Nephron progenitor cell (in vitro differentiated cells): ENCODE measurements at regions not wholly inside any gene's neighbourhood (a gene's known extent, or its start where the extent isn't known, plus 50 kb on each side); places are given as distances from the start of the nearest gene placed in this dataset.

Experiments
- DNase-seq: peaks from one replicate; pipeline ENCODE4 v3.0.0; 2021
- H3K27ac Mint-ChIP-seq: 2 replicates; pipeline ENCODE4 v1.8.0; 2021; ENCODE audit warnings: mild to moderate bottlenecking, moderate library complexity, mixed read lengths
- H3K27me3 Mint-ChIP-seq: 2 replicates; pipeline ENCODE4 v1.8.0; 2021; ENCODE audit warnings: mild to moderate bottlenecking, low read depth, mixed read lengths; ENCODE audit not compliant: poor library complexity
- H3K36me3 Mint-ChIP-seq: 2 replicates; pipeline ENCODE4 v1.8.0; 2021; ENCODE audit warnings: low read depth, mixed read lengths
- H3K4me1 Mint-ChIP-seq: 2 replicates; pipeline ENCODE4 v1.8.0; 2021; ENCODE audit warnings: mixed read lengths
- H3K4me3 Mint-ChIP-seq: 2 replicates; pipeline ENCODE4 v1.8.0; 2021; ENCODE audit warnings: mild to moderate bottlenecking, moderate library complexity, mixed read lengths
- H3K9me3 Mint-ChIP-seq: 2 replicates; pipeline ENCODE4 v1.8.0; 2021; ENCODE audit warnings: mild to moderate bottlenecking, moderate library complexity, mixed read lengths
- CTCF ChIP-seq: fragments of 200-600 bp; sonication (generic); IDR thresholded peaks from 2 replicates; pipeline ENCODE4 v1.5.0; 2021; ENCODE audit warnings: antibody characterized with exemption

- DNase-seq: no peak
These were observed 116.4 kb downstream of the PDCL3 start for GRCh38 chr2:100679211-100679610.

DNA sequence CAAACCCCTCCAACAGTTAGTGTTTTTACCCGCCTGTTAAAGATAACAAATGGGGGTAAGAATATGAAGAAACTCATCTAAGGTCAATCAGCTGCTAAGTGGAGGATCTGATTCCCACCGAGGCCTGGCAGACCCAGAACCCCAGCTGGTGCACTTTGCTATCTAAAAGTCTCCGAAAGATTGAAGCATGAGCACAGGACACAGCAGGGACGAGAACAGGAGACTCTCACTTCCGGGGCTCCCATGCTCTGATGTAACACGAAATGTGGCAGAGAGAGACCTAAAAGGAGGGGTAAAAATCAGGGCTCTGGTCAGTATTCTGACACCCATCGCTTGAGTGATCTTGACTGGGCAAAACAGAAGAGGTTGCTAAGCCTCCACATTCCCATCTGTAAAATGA lies 119.7 kb downstream of the PDCL3 start:
- H3K4me1 Mint-ChIP-seq: no peaks in the 10 kb centered on the region
- H3K9me3 Mint-ChIP-seq: peaks cover 46% of the 10 kb centered on the region
- H3K36me3 Mint-ChIP-seq: no peaks in the 10 kb centered on the region
- no peak for DNase-seq
- no peak overlapping the region for H3K27ac Mint-ChIP-seq
- TF ChIP-seq CTCF: no peak
- no peak overlapping the region for H3K4me3 Mint-ChIP-seq
- H3K27me3 Mint-ChIP-seq: peaks cover 19% of the 10 kb centered on the region

More at GRCh38 chr2:100679211-100679610, 116.4 kb downstream of the PDCL3 start:
- Mint-ChIP-seq H3K4me3 (no peak overlapping the region), H3K9me3 (peaks cover 19% of the 10 kb centered on the region), H3K27ac (no peak overlapping the region), H3K27me3 (peaks cover 19% of the 10 kb centered on the region), H3K4me1 (no peaks in the 10 kb centered on the region), H3K36me3 (no peaks in the 10 kb centered on the region)
- no peak for TF ChIP-seq CTCF

- Mint-ChIP-seq H3K9me3 (peaks cover 51% of the 10 kb centered on the region), H3K27ac (no peak overlapping the region), H3K36me3 (no peaks in the 10 kb centered on the region), H3K4me3 (no peak overlapping the region), H3K27me3 (peaks cover 19% of the 10 kb centered on the region), H3K4me1 (no peaks in the 10 kb centered on the region)
- TF ChIP-seq CTCF: no peak
- DNase-seq: no peak
These were observed 120.4 kb downstream of the PDCL3 start for GRCh38 chr2:100683231-100683630.

DNA sequence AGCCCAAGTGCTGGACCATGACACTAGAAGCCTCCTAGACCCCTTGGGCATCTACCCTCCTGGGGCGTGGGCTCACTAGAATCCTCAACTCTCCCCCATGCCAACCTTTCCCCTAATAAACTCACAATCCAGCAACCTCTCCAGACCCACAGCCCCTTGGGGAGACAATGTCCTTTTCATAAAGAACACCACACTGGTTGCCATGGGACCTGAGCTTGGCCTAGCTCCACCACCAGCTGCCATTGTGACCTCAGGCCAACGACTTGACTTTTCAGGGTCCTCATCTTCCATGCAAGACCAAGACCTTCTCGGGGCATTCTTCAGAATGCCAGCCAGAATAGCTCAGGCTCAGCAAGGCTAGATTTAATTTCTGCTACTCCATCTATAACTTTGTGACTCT lies 128.1 kb upstream of the NPAS2 start:
- Mint-ChIP-seq H3K27me3 (peaks cover 6% of the 10 kb centered on the region), H3K27ac (no peak overlapping the region), H3K4me1 (no peaks in the 10 kb centered on the region), H3K36me3 (peaks cover 5% of the 10 kb centered on the region), H3K4me3 (no peak overlapping the region), H3K9me3 (peaks cover 31% of the 10 kb centered on the region)
- no peak for DNase-seq
- no peak for TF ChIP-seq CTCF

DNA sequence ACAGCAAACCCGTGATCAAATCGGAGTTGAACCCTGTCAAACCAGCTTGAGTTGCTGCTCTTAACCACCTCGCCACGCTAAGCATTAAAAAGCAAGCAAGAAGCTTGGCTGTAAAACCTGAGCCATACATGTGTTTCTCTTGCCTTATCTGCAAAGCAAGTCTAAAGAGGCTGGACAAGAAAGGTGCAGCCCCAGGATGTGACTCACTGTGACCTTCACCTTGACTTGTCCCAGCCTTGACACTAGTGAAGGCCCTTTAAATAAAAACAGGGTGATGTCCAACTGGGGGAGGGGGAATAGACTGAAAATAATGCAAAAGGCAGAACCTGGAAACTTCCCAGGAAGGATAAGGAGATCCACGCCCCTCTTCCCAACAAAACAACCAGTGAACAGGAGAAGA lies 127.6 kb upstream of the NPAS2 start:
- Mint-ChIP-seq H3K27ac (no peak overlapping the region), H3K36me3 (peaks cover 6% of the 10 kb centered on the region), H3K4me3 (no peak overlapping the region), H3K27me3 (peaks cover 6% of the 10 kb centered on the region), H3K4me1 (no peaks in the 10 kb centered on the region), H3K9me3 (peaks cover 31% of the 10 kb centered on the region)
- TF ChIP-seq CTCF: no peak
- no peak for DNase-seq

DNA sequence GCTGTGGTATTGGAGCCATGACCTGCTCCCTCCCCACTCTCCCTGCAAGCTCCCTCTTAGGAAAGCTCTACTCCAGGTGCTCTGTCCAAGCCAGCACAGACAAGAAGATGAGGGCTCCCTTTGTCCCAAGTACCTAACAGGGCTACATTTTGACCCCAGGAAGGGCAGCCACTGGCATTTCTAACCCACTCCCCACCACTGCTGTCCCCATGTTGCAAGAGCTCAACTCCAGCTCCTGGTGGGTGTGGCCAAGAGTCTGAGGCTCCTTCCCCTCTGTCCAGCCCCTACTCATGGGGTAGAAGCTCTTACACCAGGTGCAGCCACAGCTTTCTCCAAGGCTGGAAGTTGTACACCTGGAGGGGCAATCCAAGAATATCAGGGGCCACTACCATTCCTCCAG lies 127.0 kb upstream of the NPAS2 start:
- Mint-ChIP-seq H3K27me3 (peaks cover 6% of the 10 kb centered on the region), H3K9me3 (peaks cover 32% of the 10 kb centered on the region), H3K36me3 (peaks cover 6% of the 10 kb centered on the region), H3K27ac (no peak overlapping the region), H3K4me1 (no peaks in the 10 kb centered on the region), H3K4me3 (no peak overlapping the region)
- DNase-seq: no peak
- TF ChIP-seq CTCF: no peak
